ENCODE measurements at regions not wholly inside any gene's neighbourhood (a gene's known extent, or its start where the extent isn't known, plus 50 kb on each side); places are given as distances from the start of the nearest gene placed in this dataset.

DNA sequence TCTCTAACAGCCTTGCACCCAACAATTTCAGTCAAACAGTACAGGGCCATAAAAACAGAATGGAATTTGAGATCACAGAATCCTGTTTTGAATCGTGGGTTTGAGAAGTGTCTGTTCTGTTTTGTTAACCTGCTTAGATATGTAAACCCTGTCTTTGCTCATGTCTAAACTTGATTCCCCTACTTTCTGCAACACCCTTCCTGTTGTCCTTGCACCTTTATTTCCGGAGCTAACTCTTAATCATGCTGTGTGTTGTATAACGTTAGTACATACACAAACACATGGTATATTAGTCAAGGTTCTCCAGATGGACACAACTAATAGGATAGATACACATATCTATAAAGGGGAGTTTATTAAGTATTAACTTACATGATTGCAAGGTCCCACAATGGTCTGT is 2229.2 kb upstream of the C9orf72 start:
- H3K27me3 Mint-ChIP-seq (ENCODE audit: insufficient read depth, unreplicated experiment) = no peaks in the 10 kb centered on the region
- H3K27ac Mint-ChIP-seq (ENCODE audit: unreplicated experiment) = no peak overlapping the region
- TF ChIP-seq, protein P1, sequence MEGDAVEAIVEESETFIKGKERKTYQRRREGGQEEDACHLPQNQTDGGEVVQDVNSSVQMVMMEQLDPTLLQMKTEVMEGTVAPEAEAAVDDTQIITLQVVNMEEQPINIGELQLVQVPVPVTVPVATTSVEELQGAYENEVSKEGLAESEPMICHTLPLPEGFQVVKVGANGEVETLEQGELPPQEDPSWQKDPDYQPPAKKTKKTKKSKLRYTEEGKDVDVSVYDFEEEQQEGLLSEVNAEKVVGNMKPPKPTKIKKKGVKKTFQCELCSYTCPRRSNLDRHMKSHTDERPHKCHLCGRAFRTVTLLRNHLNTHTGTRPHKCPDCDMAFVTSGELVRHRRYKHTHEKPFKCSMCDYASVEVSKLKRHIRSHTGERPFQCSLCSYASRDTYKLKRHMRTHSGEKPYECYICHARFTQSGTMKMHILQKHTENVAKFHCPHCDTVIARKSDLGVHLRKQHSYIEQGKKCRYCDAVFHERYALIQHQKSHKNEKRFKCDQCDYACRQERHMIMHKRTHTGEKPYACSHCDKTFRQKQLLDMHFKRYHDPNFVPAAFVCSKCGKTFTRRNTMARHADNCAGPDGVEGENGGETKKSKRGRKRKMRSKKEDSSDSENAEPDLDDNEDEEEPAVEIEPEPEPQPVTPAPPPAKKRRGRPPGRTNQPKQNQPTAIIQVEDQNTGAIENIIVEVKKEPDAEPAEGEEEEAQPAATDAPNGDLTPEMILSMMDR (IDR thresholded peaks at IDR 0.05; ENCODE audit: insufficient read depth in 1 of 2, low read depth in 1 of 2, low read length in 1 of 2, severe bottlenecking in 1 of 2, unreplicated experiment in 1 of 2) = no peak
- no peaks in the 10 kb centered on the region for H3K9me3 Mint-ChIP-seq (ENCODE audit: unreplicated experiment)
- Histone ChIP-seq H3K27me3 (replicated peaks; ENCODE audit: control insufficient read depth, insufficient read depth, low read length) (no peaks in the 10 kb centered on the region), H3K4me1 (no peaks in the 10 kb centered on the region), H3K9me3 (no peaks in the 10 kb centered on the region), H3K4me3 (ENCODE audit: low read depth, low read length) (no peak overlapping the region), H3K36me3 (ENCODE audit: control insufficient read depth, insufficient read depth, low read length) (no peaks in the 10 kb centered on the region)
- ChIA-PET CTCF (no interaction called here), POLR2A (no interaction called here)
- no peaks in the 10 kb centered on the region for H3K36me3 Mint-ChIP-seq (ENCODE audit: insufficient read depth, unreplicated experiment)
- H3K4me3 Mint-ChIP-seq (ENCODE audit: unreplicated experiment) = no peak overlapping the region
- no TSS peak for BruUV-seq (replicated peaks)
- intact Hi-C loops (cut with micrococcal nuclease; ENCODE audit: unreplicated experiment) = no loop called here
- no peaks in the 10 kb centered on the region for H3K4me1 Mint-ChIP-seq (ENCODE audit: low read depth, unreplicated experiment)
- no peak for DNase-seq

DNA sequence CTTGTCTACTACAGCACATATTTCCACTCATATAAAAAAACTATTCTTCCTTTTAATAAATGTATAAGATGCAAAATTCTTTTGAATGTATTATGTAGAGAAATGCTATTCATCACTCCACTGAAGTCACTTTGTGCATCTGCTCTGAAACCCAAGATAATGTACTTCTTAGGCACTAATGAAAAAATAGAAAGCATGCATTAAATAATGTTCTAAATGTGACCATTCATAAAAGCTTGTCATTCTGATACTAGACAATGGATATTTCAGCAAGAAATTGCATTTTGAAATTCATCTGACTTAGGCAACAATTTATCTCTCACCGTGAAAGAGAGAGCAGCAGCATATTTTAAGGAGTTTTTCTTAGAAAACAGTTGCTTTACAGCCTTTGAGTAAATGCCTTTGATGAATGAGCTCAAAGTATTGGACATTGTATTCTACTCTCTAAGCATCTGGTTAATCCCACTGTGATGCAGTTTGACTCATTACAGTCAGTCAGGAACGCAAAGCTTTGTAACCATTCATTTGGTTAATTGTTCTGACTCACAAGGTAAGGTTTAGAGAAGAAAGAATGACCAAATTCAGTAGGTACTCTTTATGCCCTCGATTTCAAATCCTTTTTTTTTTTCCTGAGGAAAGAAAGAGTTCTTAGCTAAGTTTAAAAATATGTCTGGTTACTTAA is 2233.8 kb upstream of the C9orf72 start:
- TF ChIP-seq, protein P1 (IDR thresholded peaks at IDR 0.05; ENCODE audit: insufficient read depth in 1 of 2, low read depth in 1 of 2, low read length in 1 of 2, severe bottlenecking in 1 of 2, unreplicated experiment in 1 of 2) = no peak
- Mint-ChIP-seq H3K27ac (ENCODE audit: unreplicated experiment) (no peak overlapping the region), H3K36me3 (ENCODE audit: insufficient read depth, unreplicated experiment) (no peaks in the 10 kb centered on the region), H3K27me3 (ENCODE audit: insufficient read depth, unreplicated experiment) (no peaks in the 10 kb centered on the region), H3K9me3 (ENCODE audit: unreplicated experiment) (no peaks in the 10 kb centered on the region), H3K4me1 (ENCODE audit: low read depth, unreplicated experiment) (no peaks in the 10 kb centered on the region), H3K4me3 (ENCODE audit: unreplicated experiment) (no peak overlapping the region)
- Histone ChIP-seq H3K36me3 (ENCODE audit: control insufficient read depth, insufficient read depth, low read length) (no peaks in the 10 kb centered on the region), H3K4me3 (ENCODE audit: low read depth, low read length) (no peak overlapping the region), H3K27me3 (replicated peaks; ENCODE audit: control insufficient read depth, insufficient read depth, low read length) (no peaks in the 10 kb centered on the region), H3K4me1 (no peaks in the 10 kb centered on the region), H3K9me3 (no peaks in the 10 kb centered on the region)
- POLR2A ChIA-PET = no interaction called here
- no TSS peak for BruUV-seq (replicated peaks)
- intact Hi-C loops (cut with micrococcal nuclease; ENCODE audit: unreplicated experiment) = no loop called here
- DNase-seq = no peak
- CTCF ChIA-PET = no interaction called here

DNA sequence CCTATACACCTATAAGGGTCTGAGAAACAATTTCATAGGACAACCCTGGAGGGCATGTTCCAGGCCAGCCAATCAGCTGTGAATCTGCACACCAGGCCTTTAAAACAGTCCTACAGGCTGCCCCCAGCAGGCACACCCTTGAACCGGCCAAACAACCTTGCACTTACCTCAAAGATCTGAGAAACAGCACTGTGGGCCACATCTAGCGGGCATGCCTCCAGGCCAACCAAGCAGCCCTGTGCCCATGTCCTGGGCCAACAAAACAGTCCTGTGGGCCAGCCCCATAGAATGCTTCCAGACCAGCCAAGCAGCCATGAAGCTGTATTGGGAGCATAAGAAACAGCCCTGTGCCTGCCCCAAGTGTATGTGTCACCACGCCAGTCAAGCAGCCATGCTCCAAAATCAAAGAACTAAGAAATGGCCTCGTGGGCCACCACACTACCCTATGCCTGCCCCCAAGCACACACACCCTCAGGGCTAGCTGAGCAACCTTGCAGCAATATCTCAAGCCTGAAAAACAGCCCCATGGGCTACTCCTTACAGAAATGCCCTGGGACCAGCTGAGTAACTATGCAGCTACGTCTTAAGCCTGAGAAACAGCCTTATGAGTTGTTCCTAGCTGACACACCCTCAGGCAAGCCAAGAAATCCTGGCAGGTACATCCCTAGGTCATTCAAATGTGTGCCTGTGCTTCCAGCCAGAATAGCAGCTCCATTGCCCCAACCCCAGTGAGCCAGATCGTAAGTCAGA is 2243.8 kb upstream of the C9orf72 start:
- no TSS peak for BruUV-seq (replicated peaks)
- no peaks in the 10 kb centered on the region for H3K36me3 Mint-ChIP-seq (ENCODE audit: insufficient read depth, unreplicated experiment)
- peaks cover 24% of the 10 kb centered on the region for H3K9me3 Mint-ChIP-seq (ENCODE audit: unreplicated experiment)
- no peak for DNase-seq
- Histone ChIP-seq H3K4me1 (no peaks in the 10 kb centered on the region), H3K4me3 (ENCODE audit: low read depth, low read length) (no peak overlapping the region), H3K9me3 (no peaks in the 10 kb centered on the region), H3K36me3 (ENCODE audit: control insufficient read depth, insufficient read depth, low read length) (no peaks in the 10 kb centered on the region), H3K27me3 (replicated peaks; ENCODE audit: control insufficient read depth, insufficient read depth, low read length) (no peaks in the 10 kb centered on the region)
- no peak overlapping the region for H3K4me3 Mint-ChIP-seq (ENCODE audit: unreplicated experiment)
- POLR2A ChIA-PET = no interaction called here
- TF ChIP-seq, protein P1 (IDR thresholded peaks at IDR 0.05; ENCODE audit: insufficient read depth in 1 of 2, low read depth in 1 of 2, low read length in 1 of 2, severe bottlenecking in 1 of 2, unreplicated experiment in 1 of 2) = no peak
- H3K4me1 Mint-ChIP-seq (ENCODE audit: low read depth, unreplicated experiment) = no peaks in the 10 kb centered on the region
- no peak overlapping the region for H3K27ac Mint-ChIP-seq (ENCODE audit: unreplicated experiment)
- CTCF ChIA-PET = no interaction called here
- no peaks in the 10 kb centered on the region for H3K27me3 Mint-ChIP-seq (ENCODE audit: insufficient read depth, unreplicated experiment)
- intact Hi-C loops (cut with micrococcal nuclease; ENCODE audit: unreplicated experiment) = no loop called here
